ENCODE measurements at regions not wholly inside any gene's neighbourhood (a gene's known extent, or its start where the extent isn't known, plus 50 kb on each side); places are given as distances from the start of the nearest gene placed in this dataset.
A peak's percentile ranks its signal among the peaks of the same experiment; 100 is the strongest.

DNA sequence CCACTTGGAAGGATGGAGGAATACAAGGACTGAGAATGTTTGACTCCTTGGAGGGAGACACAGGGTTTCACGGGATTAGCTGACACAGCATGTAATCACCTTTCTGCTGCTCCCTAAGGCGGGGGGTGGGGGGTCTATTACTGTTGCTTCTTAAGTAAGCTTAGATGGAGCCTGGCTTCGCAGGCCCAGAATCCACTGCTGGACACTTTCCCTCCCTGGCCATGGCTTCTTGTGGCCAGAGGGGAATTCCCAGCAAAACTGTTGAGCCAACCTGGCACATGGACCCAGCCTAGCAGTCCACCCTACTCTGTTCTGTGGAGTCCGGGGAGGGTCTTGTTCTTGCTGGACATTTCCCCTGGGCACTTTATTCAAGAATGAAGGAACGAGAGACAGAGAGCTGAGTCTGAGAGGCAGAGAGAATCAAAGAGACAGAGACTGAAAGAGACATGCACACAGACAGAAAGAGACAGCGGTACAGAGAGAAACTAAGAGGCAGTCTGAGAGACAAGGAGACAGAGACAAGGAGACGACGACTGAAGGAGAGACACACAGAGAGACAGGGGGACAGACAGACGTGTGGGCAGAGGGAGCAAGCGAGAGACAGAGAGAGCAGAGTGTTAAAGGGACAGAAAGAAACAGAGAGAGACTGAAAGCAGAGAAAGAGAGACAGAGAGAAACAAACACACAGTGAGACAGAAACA lies 55.6 kb upstream of the DLG1 start:
- intact Hi-C loops (cut with micrococcal nuclease; ENCODE audit: unreplicated experiment), result no loop called here
- Histone ChIP-seq H3K27me3 (ENCODE audit: control insufficient read depth, insufficient read depth, low read length) (no peaks in the 10 kb centered on the region), H3K36me3 (ENCODE audit: control insufficient read depth, insufficient read depth, low read length) (no peaks in the 10 kb centered on the region), H3K27ac (ENCODE audit: low read length) (no peak overlapping the region), H3K4me3 (ENCODE audit: low read depth in 2 of 2, low read length in 2 of 2) (no peak overlapping the region), H3K4me1 (ENCODE audit: control insufficient read depth, insufficient read depth, low read length) (no peaks in the 10 kb centered on the region; the same call in 1 of the 2 replicates), H3K9me3 (ENCODE audit: control insufficient read depth, insufficient read depth, low read depth, low read length) (no peaks in the 10 kb centered on the region)
- no TSS peak for BruUV-seq (replicated peaks)
- TF ChIP-seq POLR2AphosphoS5 (IDR thresholded peaks at IDR 0.05; ENCODE audit: low read depth, low read length) (no peak), SIN3A (IDR thresholded peaks at IDR 0.05; ENCODE audit: borderline replicate concordance, insufficient read depth, low read depth, low read length) (no peak), TCF7L2 (IDR thresholded peaks at IDR 0.05; ENCODE audit: low read depth, low read length) (no peak)
- TF ChIP-seq, protein P1, sequence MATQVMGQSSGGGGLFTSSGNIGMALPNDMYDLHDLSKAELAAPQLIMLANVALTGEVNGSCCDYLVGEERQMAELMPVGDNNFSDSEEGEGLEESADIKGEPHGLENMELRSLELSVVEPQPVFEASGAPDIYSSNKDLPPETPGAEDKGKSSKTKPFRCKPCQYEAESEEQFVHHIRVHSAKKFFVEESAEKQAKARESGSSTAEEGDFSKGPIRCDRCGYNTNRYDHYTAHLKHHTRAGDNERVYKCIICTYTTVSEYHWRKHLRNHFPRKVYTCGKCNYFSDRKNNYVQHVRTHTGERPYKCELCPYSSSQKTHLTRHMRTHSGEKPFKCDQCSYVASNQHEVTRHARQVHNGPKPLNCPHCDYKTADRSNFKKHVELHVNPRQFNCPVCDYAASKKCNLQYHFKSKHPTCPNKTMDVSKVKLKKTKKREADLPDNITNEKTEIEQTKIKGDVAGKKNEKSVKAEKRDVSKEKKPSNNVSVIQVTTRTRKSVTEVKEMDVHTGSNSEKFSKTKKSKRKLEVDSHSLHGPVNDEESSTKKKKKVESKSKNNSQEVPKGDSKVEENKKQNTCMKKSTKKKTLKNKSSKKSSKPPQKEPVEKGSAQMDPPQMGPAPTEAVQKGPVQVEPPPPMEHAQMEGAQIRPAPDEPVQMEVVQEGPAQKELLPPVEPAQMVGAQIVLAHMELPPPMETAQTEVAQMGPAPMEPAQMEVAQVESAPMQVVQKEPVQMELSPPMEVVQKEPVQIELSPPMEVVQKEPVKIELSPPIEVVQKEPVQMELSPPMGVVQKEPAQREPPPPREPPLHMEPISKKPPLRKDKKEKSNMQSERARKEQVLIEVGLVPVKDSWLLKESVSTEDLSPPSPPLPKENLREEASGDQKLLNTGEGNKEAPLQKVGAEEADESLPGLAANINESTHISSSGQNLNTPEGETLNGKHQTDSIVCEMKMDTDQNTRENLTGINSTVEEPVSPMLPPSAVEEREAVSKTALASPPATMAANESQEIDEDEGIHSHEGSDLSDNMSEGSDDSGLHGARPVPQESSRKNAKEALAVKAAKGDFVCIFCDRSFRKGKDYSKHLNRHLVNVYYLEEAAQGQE (IDR thresholded peaks at IDR 0.05; ENCODE audit: insufficient read depth in 1 of 2, low read depth in 2 of 2, low read length in 1 of 2), result no peak
- TF ChIP-seq, protein P2, sequence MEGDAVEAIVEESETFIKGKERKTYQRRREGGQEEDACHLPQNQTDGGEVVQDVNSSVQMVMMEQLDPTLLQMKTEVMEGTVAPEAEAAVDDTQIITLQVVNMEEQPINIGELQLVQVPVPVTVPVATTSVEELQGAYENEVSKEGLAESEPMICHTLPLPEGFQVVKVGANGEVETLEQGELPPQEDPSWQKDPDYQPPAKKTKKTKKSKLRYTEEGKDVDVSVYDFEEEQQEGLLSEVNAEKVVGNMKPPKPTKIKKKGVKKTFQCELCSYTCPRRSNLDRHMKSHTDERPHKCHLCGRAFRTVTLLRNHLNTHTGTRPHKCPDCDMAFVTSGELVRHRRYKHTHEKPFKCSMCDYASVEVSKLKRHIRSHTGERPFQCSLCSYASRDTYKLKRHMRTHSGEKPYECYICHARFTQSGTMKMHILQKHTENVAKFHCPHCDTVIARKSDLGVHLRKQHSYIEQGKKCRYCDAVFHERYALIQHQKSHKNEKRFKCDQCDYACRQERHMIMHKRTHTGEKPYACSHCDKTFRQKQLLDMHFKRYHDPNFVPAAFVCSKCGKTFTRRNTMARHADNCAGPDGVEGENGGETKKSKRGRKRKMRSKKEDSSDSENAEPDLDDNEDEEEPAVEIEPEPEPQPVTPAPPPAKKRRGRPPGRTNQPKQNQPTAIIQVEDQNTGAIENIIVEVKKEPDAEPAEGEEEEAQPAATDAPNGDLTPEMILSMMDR (IDR thresholded peaks at IDR 0.05), result no peak
- CTCF ChIA-PET, result no interaction called here
- DNase-seq (ENCODE audit: low read depth, low spot score), result no peak
- in situ Hi-C loops (cut with HindIII; ENCODE audit: low pct_unique_long_range_greater_than_20kb, low sequenced_read_pairs), result no loop called here
- POLR2A ChIA-PET, result interaction anchor here (0.6 kb wide), 1 partner anchor 19 kb away, joined by 5 read pairs; no protein-coding TSS in a partner anchor
- ATAC-seq, result peak; percentile 20; the same call in 1 of the 2 replicates

DNA sequence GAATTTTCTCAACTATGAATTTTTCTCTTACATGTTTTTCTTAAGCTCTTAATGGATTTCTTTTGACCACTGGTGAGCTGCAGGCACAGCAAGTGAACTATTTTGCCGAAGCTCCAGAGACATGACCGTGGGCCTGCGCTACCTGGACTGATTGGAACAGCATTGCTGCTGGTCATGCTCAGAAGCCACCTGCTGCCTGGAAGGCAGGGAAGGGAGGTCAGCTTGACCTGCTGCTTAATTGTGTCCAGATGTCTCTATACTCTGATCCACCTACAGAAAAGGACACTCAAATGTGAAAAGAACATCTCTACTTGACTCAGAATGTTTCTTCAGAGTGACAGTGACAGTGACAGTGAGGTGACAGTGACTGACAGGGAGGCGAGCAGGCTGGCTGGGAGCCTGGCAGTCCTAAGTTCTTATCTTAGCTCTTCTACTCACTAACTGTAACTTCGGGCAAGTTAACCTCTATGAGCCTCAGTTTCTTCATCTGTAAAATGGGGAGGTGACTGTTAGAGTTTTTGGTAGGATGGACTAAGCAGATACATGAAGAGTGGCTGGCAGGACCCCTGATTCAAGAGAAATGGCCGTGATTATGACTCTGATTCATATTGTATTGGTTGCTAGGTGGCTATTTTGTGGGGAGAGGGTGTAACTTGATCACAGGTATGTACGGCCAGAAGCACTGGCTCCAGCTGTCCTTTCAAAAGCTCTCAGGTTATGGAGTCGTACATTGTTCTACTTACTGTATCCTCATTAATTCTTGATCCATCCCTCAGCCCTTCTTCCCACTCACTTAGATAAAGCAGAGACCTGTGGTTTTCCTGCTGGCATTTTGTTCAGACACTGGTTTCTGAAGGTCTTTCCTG lies 54.8 kb upstream of the DLG1 start:
- no peak for ATAC-seq
- ChIA-PET POLR2A (no interaction called here), CTCF (no interaction called here)
- TF ChIP-seq TCF7L2 (IDR thresholded peaks at IDR 0.05; ENCODE audit: low read depth, low read length), result no peak
- TF ChIP-seq, protein P1 (IDR thresholded peaks at IDR 0.05; ENCODE audit: insufficient read depth in 1 of 2, low read depth in 2 of 2, low read length in 1 of 2), result no peak
- TF ChIP-seq POLR2AphosphoS5 (IDR thresholded peaks at IDR 0.05; ENCODE audit: low read depth, low read length), result no peak
- TF ChIP-seq, protein P2 (IDR thresholded peaks at IDR 0.05), result no peak
- no peak for TF ChIP-seq SIN3A (IDR thresholded peaks at IDR 0.05; ENCODE audit: borderline replicate concordance, insufficient read depth, low read depth, low read length)
- Histone ChIP-seq H3K4me1 (ENCODE audit: control insufficient read depth, insufficient read depth, low read length) (no peaks in the 10 kb centered on the region; the same call in 1 of the 2 replicates), H3K27ac (ENCODE audit: low read length) (no peak overlapping the region), H3K9me3 (ENCODE audit: control insufficient read depth, insufficient read depth, low read depth, low read length) (no peaks in the 10 kb centered on the region), H3K36me3 (ENCODE audit: control insufficient read depth, insufficient read depth, low read length) (no peaks in the 10 kb centered on the region), H3K4me3 (ENCODE audit: low read depth in 2 of 2, low read length in 2 of 2) (no peak overlapping the region), H3K27me3 (ENCODE audit: control insufficient read depth, insufficient read depth, low read length) (no peaks in the 10 kb centered on the region)
- intact Hi-C loops (cut with micrococcal nuclease; ENCODE audit: unreplicated experiment) (no loop called here), in situ Hi-C loops (cut with HindIII; ENCODE audit: low pct_unique_long_range_greater_than_20kb, low sequenced_read_pairs) (no loop called here)
- no peak for DNase-seq (ENCODE audit: low read depth, low spot score)
- no TSS peak for BruUV-seq (replicated peaks)

Data from Panc1 (cell line).